Limb (tissue), 2 donors: ENCODE measurements at regions not wholly inside any gene's neighbourhood (a gene's known extent, or its start where the extent isn't known, plus 50 kb on each side); places are given as distances from the start of the nearest gene placed in this dataset.

Experiments
- DNase-seq, 2 donors: peaks; one replicate each; pipeline ENCODE4 v3.0.0-alpha.2; 2016; ENCODE audit errors: extremely low spot score in 2 of 2

DNA sequence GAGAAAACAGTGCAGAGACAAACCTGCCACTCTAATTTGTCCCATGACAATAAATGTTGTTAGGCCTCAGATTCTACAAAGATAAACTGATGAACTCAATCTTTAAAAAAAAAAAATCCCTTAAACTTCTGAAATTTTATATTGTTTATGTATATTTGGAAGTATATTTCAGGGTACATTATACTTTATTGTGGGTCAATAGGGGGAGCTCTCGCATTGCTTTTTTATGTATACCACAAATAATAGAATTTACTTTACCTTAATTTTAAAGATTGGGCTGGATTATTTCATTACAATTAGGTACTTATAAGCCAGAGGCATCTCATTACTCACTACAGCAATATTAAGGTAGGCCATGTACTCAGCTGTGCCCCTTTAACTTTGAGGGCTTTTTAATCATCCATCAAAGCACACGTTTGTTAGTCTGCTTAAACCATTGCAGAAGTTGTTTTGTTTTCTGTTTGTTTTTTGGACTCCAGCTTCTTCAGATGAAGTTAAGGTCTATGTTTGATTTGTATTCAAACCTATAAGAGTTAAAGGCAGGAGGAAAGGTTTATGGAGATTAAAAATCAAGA is 56.3 kb upstream of the EYA4 start:
- peak in 1 of 2 donors; percentile 66 for DNase-seq

DNA sequence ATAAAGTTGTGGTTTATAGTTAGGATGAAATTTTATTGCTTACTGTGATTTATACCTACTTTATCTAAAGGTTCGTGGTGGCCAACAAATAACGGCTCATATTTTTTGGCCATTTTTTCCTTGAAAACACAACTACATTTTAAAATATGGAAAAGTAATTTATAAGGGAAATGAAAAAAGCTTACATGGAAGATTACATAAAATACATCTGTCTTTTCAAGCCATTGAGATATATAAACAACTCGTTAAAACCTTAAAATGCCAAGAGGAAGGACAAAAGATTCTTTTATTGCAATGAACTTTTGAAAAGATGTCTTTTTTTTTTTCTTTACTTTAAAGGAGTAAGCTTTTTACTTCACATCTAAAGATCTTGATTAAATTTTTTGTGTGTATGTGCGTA is 55.4 kb upstream of the EYA4 start:
- no peak for DNase-seq

DNA sequence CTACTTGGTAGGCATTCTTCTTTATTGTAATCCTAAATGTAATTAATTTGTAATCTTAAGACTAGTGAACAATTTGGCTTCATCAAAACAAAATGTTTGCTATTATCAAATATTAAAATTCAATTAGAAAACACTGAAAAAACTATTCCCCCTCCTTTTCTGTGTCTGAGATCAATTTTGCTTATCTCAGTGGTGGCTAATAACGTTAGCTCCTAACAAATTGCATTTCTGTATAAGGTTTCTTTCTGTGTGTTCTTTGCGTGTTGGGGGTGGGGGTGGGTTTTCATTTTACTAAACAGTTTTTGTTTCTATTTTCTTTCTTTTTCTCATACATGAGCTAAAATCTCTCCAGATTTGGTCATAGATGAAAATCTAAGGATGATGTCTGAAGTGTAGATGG is 54.0 kb upstream of the EYA4 start:
- DNase-seq = no peak

DNA sequence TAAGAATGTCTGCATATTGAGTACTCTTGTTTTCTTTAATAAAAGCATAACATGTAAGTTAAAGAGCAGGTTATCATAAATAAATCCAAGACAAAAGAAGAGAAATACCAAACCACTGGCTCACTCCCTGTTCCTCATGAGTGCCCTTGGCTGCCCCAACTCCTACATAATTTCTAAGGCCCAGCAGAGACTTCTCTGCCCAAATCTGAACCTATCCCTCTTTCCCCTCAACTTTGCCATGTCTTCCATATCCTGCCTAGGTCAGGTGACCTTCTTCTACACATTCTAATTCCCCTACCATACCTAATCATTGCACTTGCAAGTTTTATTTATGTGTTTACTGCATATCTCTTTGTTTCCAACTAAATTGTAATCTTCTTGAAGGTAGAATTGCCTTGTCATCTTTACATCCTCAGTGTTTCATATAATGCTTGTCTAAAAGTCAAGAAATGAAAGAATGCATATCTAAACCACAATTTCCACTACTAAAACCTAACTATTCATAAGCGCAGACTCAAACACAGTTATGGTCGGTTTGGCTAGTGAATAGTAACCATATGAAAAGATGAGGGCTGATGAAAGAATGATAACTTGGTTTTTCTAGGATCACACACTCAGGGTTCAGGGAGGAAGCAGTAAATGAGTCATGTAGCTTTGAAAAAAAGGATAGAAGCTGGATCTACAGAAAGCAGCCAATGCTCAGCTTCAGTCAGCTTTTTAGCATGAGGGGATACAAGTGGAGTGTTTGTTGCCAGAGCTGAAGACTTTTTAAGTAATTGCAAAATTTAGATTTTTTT is 53.3 kb upstream of the EYA4 start:
- DNase-seq = no peak

DNA sequence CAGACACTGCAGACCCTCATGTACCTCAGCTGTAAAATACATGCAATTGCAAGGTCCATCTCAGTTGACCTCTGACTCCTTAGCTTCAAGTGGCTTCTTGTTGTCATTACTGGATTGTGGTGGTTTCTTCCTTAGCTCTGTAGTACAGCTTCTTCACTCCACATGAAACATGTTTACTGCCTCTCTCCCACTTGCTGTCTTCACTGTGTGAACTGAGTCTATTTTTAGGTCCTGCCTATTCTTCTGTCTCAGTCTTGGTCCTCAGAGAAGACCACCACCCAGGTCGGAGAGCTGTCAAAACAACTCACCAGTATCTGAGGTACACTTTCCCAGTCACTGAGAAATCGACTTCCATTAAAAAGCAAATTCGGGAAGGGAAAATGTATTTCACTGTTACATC is 50.2 kb upstream of the EYA4 start:
- no peak for DNase-seq

DNA sequence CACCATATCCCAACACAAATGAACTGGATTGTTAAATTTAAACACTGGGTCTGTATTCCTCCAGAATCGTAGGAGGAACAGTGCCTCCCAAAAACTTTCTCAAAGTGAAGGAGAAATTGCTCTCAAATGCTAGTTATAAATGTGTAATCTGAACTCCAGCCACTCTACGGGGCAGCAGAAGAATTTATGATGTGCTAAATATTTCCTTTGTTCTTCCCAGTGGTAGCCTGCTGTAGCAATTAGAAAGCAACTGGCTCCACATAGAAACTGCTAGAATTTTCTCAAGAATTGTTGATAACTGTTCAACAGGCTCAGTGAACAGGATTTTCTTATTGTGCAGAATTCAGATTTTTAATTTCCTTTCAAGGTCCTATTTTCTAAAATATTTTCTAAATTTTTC is 49.8 kb upstream of the EYA4 start:
- no peak for DNase-seq
